Activated CD8-positive, alpha-beta memory T cell treated with anti-CD3 and anti-CD28 coated beads, Interleukin-2, amount 10 ng/mL, durations not matched to agents 7 days and 5 days (primary cell): ENCODE measurements at regions not wholly inside any gene's neighbourhood (a gene's known extent, or its start where the extent isn't known, plus 50 kb on each side); places are given as distances from the start of the nearest gene placed in this dataset.

ENCODE experiments used
- ATAC-seq: fragments of 150-1000 bp; cut with Tn5 transposase; one replicate; pipeline ENCODE4 v1.10.0; 2021; ENCODE audit warnings: moderate library complexity
- CTCF ChIA-PET: fragments of 350-600 bp; sonication (Branson Sonifier 250); formaldehyde crosslinking; loops from one replicate; lab custom pipeline; 2021; ENCODE audit warnings: antibody characterized with exemption; lab: Charles Lee
- DNase-seq: peaks from one replicate; pipeline ENCODE4 v3.0.0-alpha.2; 2020
- H3K27ac Mint-ChIP-seq: one replicate; pipeline ENCODE4 v1.8.0; 2021; ENCODE audit warnings: mild to moderate bottlenecking, mixed read lengths
- H3K27me3 Mint-ChIP-seq: one replicate; pipeline ENCODE4 v1.8.0; 2021; ENCODE audit warnings: mixed read lengths
- H3K36me3 Mint-ChIP-seq: one replicate; pipeline ENCODE4 v1.8.0; 2021; ENCODE audit warnings: mild to moderate bottlenecking, mixed read lengths
- H3K4me1 Mint-ChIP-seq: one replicate; pipeline ENCODE4 v1.8.0; 2021; ENCODE audit warnings: mixed read lengths
- H3K4me3 Mint-ChIP-seq: one replicate; pipeline ENCODE4 v1.8.0; 2021; ENCODE audit warnings: mild to moderate bottlenecking, moderate library complexity, mixed read lengths
- H3K9me3 Mint-ChIP-seq: one replicate; pipeline ENCODE4 v1.8.0; 2022; ENCODE audit warnings: low read depth, mixed read lengths

GRCh38 chr5:174317256-174317894 is 271.9 kb downstream of the NSG2 start:
- Mint-ChIP-seq H3K4me3 (no peak overlapping the region), H3K27ac (no peak overlapping the region), H3K4me1 (no peaks in the 10 kb centered on the region), H3K9me3 (no peaks in the 10 kb centered on the region), H3K27me3 (peaks cover 8% of the 10 kb centered on the region), H3K36me3 (no peaks in the 10 kb centered on the region)
- no peak for DNase-seq
- no peak for ATAC-seq
- CTCF ChIA-PET, result interaction anchor here (1.5 kb wide), 1 partner anchor 10 kb away, joined by 4 read pairs; no protein-coding TSS in a partner anchor

DNA sequence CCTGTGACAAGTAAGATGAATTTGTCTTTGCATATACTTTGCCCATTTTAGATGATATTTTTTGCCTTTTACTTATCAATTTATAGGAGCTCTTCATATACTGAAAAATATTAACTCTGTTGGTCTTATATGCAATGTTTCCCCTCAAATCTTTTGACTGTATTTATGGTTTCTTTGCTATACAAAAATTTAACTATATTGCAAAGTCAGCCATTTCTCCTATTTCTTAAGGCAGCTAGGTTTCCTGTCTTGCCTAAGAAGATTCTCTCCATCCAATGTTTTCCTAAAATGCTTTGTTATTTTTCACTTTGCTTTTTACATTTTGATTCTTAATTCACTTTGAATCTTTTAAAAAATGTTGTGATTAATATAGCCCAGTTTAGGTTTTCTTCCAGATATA is 273.1 kb downstream of the NSG2 start:
- no peak for DNase-seq
- H3K4me1 Mint-ChIP-seq, result no peaks in the 10 kb centered on the region
- H3K27ac Mint-ChIP-seq, result no peak overlapping the region
- no peaks in the 10 kb centered on the region for H3K9me3 Mint-ChIP-seq
- no peak overlapping the region for H3K4me3 Mint-ChIP-seq
- no peak for ATAC-seq
- CTCF ChIA-PET, result no interaction called here
- H3K36me3 Mint-ChIP-seq, result no peaks in the 10 kb centered on the region
- peaks cover 3% of the 10 kb centered on the region for H3K27me3 Mint-ChIP-seq

DNA sequence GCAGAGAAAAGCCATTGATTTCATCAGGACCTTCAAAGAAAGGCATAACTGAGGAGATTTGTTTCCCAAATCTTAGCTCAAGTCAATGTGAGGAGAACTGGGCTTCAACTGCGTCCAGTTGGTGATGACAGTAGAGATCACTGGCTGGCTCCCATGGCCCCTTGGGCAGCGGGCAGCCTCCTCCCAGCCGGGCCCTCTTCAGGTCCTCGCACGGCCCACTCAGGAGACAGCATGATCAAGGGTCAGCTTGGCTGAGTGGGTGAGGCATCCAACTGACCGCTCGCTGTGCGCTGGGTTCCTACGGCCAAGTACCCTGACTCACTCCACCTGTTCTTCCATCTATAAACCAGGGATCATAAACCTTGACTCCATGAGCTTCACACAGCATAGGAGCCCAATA is 274.0 kb downstream of the NSG2 start:
- ATAC-seq (no peak), DNase-seq (no peak)
- CTCF ChIA-PET, result no interaction called here
- Mint-ChIP-seq H3K4me1 (no peaks in the 10 kb centered on the region), H3K4me3 (no peak overlapping the region), H3K36me3 (no peaks in the 10 kb centered on the region), H3K27ac (no peak overlapping the region), H3K27me3 (peaks cover 5% of the 10 kb centered on the region), H3K9me3 (no peaks in the 10 kb centered on the region)

DNA sequence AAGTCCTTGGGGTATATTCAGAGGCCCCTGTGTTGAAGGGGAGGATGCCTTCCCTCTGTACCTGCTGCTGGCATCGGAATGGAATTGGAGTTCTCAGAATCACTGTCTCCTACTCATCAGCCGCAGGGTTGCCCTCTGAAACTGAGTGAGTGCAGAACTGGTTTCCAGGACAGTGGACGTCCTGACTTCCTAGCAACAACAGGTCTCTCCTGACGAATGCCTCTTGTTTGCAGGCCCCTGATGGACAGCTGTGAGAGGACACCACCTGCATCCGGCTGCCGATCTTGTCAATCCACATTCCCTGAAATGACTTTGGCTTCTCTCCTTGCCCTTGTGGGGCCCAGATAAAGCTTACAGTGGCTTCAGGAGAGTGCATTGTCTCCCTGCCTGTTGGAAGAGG is 274.5 kb downstream of the NSG2 start:
- DNase-seq (no peak), ATAC-seq (no peak)
- Mint-ChIP-seq H3K36me3 (no peaks in the 10 kb centered on the region), H3K4me3 (no peak overlapping the region), H3K27ac (no peak overlapping the region), H3K4me1 (no peaks in the 10 kb centered on the region), H3K9me3 (no peaks in the 10 kb centered on the region), H3K27me3 (peaks cover 8% of the 10 kb centered on the region)
- CTCF ChIA-PET, result no interaction called here

DNA sequence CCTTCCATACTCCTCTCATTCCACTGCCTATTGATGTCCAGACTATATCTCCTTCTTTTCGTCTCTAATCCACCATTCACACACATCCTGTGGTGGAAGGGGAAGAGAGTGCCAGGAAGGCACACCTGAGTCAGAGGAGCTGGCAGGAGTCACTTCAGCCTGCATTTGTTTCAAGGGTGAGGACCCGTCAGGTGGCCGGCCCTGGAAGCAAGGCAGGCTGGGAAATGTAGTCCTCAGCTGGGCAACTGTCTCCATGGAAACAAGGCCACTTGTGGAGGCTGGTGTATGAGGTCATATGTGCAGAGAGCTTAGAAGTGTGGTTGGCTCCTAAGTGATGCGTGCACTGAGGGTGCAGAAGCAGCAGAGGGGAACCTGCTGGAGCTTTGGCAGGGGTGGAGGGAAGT is 278.4 kb downstream of the NSG2 start:
- ATAC-seq, result no peak

GRCh38 chr5:174324680-174325079 is 279.2 kb downstream of the NSG2 start:
- ATAC-seq, result no peak

More for the DNA sequence above, 278.4 kb downstream of the NSG2 start:
- Mint-ChIP-seq H3K27me3 (peaks cover 6% of the 10 kb centered on the region), H3K27ac (no peak overlapping the region), H3K4me1 (no peaks in the 10 kb centered on the region), H3K36me3 (no peaks in the 10 kb centered on the region), H3K4me3 (no peak overlapping the region), H3K9me3 (no peaks in the 10 kb centered on the region)
- CTCF ChIA-PET, result interaction anchor here (1.0 to 1.6 kb wide), 2 partner anchors 11 to 12 kb away, joined by 5 read pairs; no protein-coding TSS in a partner anchor
- no peak for DNase-seq

GRCh38 chr5:174325431-174325830 is 279.9 kb downstream of the NSG2 start:
- DNase-seq (no peak), ATAC-seq (no peak)
- CTCF ChIA-PET, result no interaction called here
- Mint-ChIP-seq H3K27me3 (peaks cover 6% of the 10 kb centered on the region), H3K36me3 (no peaks in the 10 kb centered on the region), H3K9me3 (no peaks in the 10 kb centered on the region), H3K4me3 (no peak overlapping the region), H3K27ac (no peak overlapping the region), H3K4me1 (no peaks in the 10 kb centered on the region)

More at GRCh38 chr5:174324680-174325079, 279.2 kb downstream of the NSG2 start:
- Mint-ChIP-seq H3K9me3 (no peaks in the 10 kb centered on the region), H3K4me3 (no peak overlapping the region), H3K4me1 (no peaks in the 10 kb centered on the region), H3K27ac (no peak overlapping the region), H3K27me3 (peaks cover 6% of the 10 kb centered on the region), H3K36me3 (no peaks in the 10 kb centered on the region)
- no peak for DNase-seq
- CTCF ChIA-PET, result interaction anchor here (1.0 kb wide), 1 partner anchor 11 kb away, joined by 5 read pairs; no protein-coding TSS in a partner anchor

GRCh38 chr5:174325961-174326360 is 280.5 kb downstream of the NSG2 start:
- DNase-seq (no peak), ATAC-seq (no peak)
- peaks cover 6% of the 10 kb centered on the region for H3K27me3 Mint-ChIP-seq
- CTCF ChIA-PET, result no interaction called here
- no peaks in the 10 kb centered on the region for H3K36me3 Mint-ChIP-seq
- H3K4me3 Mint-ChIP-seq, result no peak overlapping the region
- no peaks in the 10 kb centered on the region for H3K9me3 Mint-ChIP-seq
- no peak overlapping the region for H3K27ac Mint-ChIP-seq
- H3K4me1 Mint-ChIP-seq, result no peaks in the 10 kb centered on the region

- ATAC-seq, result no peak
- CTCF ChIA-PET, result no interaction called here
- H3K27ac Mint-ChIP-seq, result no peak overlapping the region
Observed at GRCh38 chr5:174326372-174326771, 280.9 kb downstream of the NSG2 start.

GRCh38 chr5:174327317-174327864 is 281.9 kb downstream of the NSG2 start:
- DNase-seq, result peak; percentile 64
- no peaks in the 10 kb centered on the region for H3K36me3 Mint-ChIP-seq
- ATAC-seq, result no peak
- CTCF ChIA-PET, result interaction anchor here (0.6 to 1.0 kb wide), 4 partner anchors 11 to 16 kb away, joined by 3 to 5 read pairs (median 4); no protein-coding TSS in a partner anchor
- no peaks in the 10 kb centered on the region for H3K9me3 Mint-ChIP-seq
- peaks cover 6% of the 10 kb centered on the region for H3K27me3 Mint-ChIP-seq
- no peak overlapping the region for H3K4me3 Mint-ChIP-seq
- H3K27ac Mint-ChIP-seq, result peak overlapping the region; percentile 39
- no peaks in the 10 kb centered on the region for H3K4me1 Mint-ChIP-seq

More at GRCh38 chr5:174326372-174326771, 280.9 kb downstream of the NSG2 start:
- no peaks in the 10 kb centered on the region for H3K36me3 Mint-ChIP-seq
- peaks cover 6% of the 10 kb centered on the region for H3K27me3 Mint-ChIP-seq
- H3K4me3 Mint-ChIP-seq, result no peak overlapping the region
- H3K9me3 Mint-ChIP-seq, result no peaks in the 10 kb centered on the region
- no peaks in the 10 kb centered on the region for H3K4me1 Mint-ChIP-seq
- no peak for DNase-seq

- Mint-ChIP-seq H3K4me3 (no peak overlapping the region), H3K4me1 (no peaks in the 10 kb centered on the region), H3K36me3 (no peaks in the 10 kb centered on the region), H3K9me3 (no peaks in the 10 kb centered on the region), H3K27ac (no peak overlapping the region), H3K27me3 (peaks cover 6% of the 10 kb centered on the region)
- DNase-seq (no peak), ATAC-seq (no peak)
- CTCF ChIA-PET, result interaction anchor here (1.0 kb wide), 1 partner anchor 16 kb away, joined by 5 read pairs; no protein-coding TSS in a partner anchor
Observed at GRCh38 chr5:174327896-174328295, 282.4 kb downstream of the NSG2 start.

GRCh38 chr5:174328631-174329299 is 283.3 kb downstream of the NSG2 start:
- peaks cover 6% of the 10 kb centered on the region for H3K27me3 Mint-ChIP-seq
- ATAC-seq (no peak), DNase-seq (no peak)
- CTCF ChIA-PET, result no interaction called here
- no peaks in the 10 kb centered on the region for H3K4me1 Mint-ChIP-seq
- H3K4me3 Mint-ChIP-seq, result no peak overlapping the region
- H3K27ac Mint-ChIP-seq, result no peak overlapping the region
- no peaks in the 10 kb centered on the region for H3K9me3 Mint-ChIP-seq
- no peaks in the 10 kb centered on the region for H3K36me3 Mint-ChIP-seq

DNA sequence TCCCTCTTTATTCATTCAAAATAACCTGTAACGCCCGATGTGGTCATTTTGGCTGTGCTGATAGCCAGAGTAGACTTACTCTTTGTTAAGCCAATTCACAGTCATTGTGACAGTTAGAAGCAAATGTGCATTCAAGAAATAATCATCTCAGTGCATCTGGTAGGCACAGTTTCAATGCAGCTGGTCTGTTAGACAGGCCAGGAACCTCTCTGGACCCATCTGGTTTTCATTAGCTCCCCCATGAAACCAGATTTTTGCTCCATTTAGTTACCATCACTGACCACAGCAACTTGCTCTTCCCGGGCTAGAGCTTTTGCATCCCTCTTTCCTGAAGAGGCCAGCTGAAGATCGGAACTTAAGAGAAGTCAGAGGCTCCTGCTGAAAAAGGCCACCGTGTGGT is 284.2 kb downstream of the NSG2 start:
- peaks cover 1% of the 10 kb centered on the region for H3K27me3 Mint-ChIP-seq
- CTCF ChIA-PET, result no interaction called here
- H3K4me1 Mint-ChIP-seq, result no peaks in the 10 kb centered on the region
- ATAC-seq (no peak), DNase-seq (no peak)
- H3K4me3 Mint-ChIP-seq, result no peak overlapping the region
- no peaks in the 10 kb centered on the region for H3K9me3 Mint-ChIP-seq
- H3K36me3 Mint-ChIP-seq, result no peaks in the 10 kb centered on the region
- no peak overlapping the region for H3K27ac Mint-ChIP-seq
